HepG2 (cell line): ENCODE measurements at regions not wholly inside any gene's neighbourhood (a gene's known extent, or its start where the extent isn't known, plus 50 kb on each side); places are given as distances from the start of the nearest gene placed in this dataset.

Source experiments
- ATAC-seq: fragments of 200-7000 bp; cut with Tn5 transposase; 3 replicates; pipeline ENCODE4 v1.9.1; 2020; ENCODE audit warnings: mild to moderate bottlenecking, moderate library complexity
- BruUV-seq: library from RNA; stranded (reverse); fragments of 400-500 nt; replicated peaks from 2 replicates; lab custom pipeline; 2021; lab: Mats Ljungman, UMichigan
- CTCF ChIA-PET: fragments of 300-600 bp; formaldehyde crosslinking; extraction: SDS; loops from one replicate; lab custom pipeline; 2021; ENCODE audit warnings: low total read pairs, inconsistent platforms, low intra/inter-chr PET ratio; lab: Yijun Ruan, JAX
- POLR2A ChIA-PET: fragments of 350-600 bp; sonication (Branson Sonifier 250); formaldehyde crosslinking; loops from one replicate; lab custom pipeline; 2020; ENCODE audit warnings: antibody characterized with exemption, inconsistent platforms; lab: Yijun Ruan, JAX
- DNase-seq: peaks from one replicate; pipeline ENCODE4 v3.0.0-alpha.2; 2015; ENCODE audit warnings: low spot score
- FAIRE-seq: peaks from 3 replicates; lab custom pipeline; 2011; peaks lifted over from hg19 to GRCh38; lab: Jason Lieb, UNC
- H2AFZ ChIP-seq: one replicate; pipeline ENCODE4 v1.6.1; 2011; ENCODE audit warnings: low read length, inconsistent platforms
- H3K27ac ChIP-seq: fragments of 300-600 bp; 3 replicates; pipeline ENCODE4 v1.8.0; 2011; ENCODE audit warnings: mixed run types, mild to moderate bottlenecking, mixed read lengths, low read length, inconsistent platforms; ENCODE audit not compliant: insufficient read depth; ENCODE audit errors: extremely low read length
- H3K27me3 ChIP-seq, 2 experiments: fragments of 200-600 bp in 1 of 2; 2 replicates in 1 of 2; 3 replicates in 1 of 2; pipeline versions ENCODE4 v1.6.0 to v1.8.0; 2011; ENCODE audit warnings: low read length in 2 of 2, mild to moderate bottlenecking in 2 of 2, moderate library complexity in 2 of 2, inconsistent platforms in 1 of 2; ENCODE audit not compliant: insufficient read depth in 2 of 2, control insufficient read depth in 1 of 2
- H3K36me3 ChIP-seq, 2 experiments: fragments of 200-600 bp in 1 of 2; replicated peaks in 1 of 2; 2 replicates in 1 of 2; 3 replicates in 1 of 2; pipeline versions ENCODE4 v1.5.1 to v1.8.0; 2011; ENCODE audit warnings: low read length in 2 of 2, inconsistent platforms in 1 of 2; ENCODE audit not compliant: insufficient read depth in 2 of 2, control insufficient read depth in 1 of 2
- H3K4me1 ChIP-seq: 2 replicates; pipeline ENCODE4 v1.5.1; 2012; ENCODE audit warnings: low read length, inconsistent platforms; ENCODE audit not compliant: insufficient read depth
- H3K4me2 ChIP-seq: 2 replicates; pipeline ENCODE4 v1.6.0; 2011; ENCODE audit warnings: low read depth, low read length, inconsistent platforms
- H3K4me3 ChIP-seq, 3 experiments: fragments of 200-600 bp in 1 of 3; sonication (generic), shearing (Covaris generic) in 1 of 3; replicated peaks in 1 of 3; 2 replicates each; pipeline ENCODE4 v1.5.1; 2011 to 2016; ENCODE audit warnings: low read length in 3 of 3, inconsistent platforms in 2 of 3, low read depth in 2 of 3, mild to moderate bottlenecking in 2 of 3, control low read depth in 1 of 3, mixed read lengths in 1 of 3; ENCODE audit not compliant: insufficient read depth in 1 of 3
- H3K79me2 ChIP-seq: one replicate; pipeline ENCODE4 v1.6.1; 2011; ENCODE audit warnings: low read length, inconsistent platforms; ENCODE audit not compliant: insufficient read depth
- H3K9ac ChIP-seq: 2 replicates; pipeline ENCODE4 v1.6.0; 2011; ENCODE audit warnings: mild to moderate bottlenecking, low read depth, low read length, inconsistent platforms; ENCODE audit not compliant: insufficient read depth
- H3K9me3 ChIP-seq: 2 replicates; pipeline ENCODE4 v1.5.1; 2012; ENCODE audit warnings: mild to moderate bottlenecking, low read length
- H4K20me1 ChIP-seq: 2 replicates; pipeline ENCODE4 v1.6.0; 2011; ENCODE audit warnings: inconsistent platforms, mild to moderate bottlenecking, low read length, moderate library complexity; ENCODE audit not compliant: insufficient read depth
- DPF2 ChIP-seq: sonication (generic); formaldehyde crosslinking; IDR thresholded peaks from 2 replicates; pipeline ENCODE4 v1.4.0; 2020; ENCODE audit warnings: mild to moderate bottlenecking, low read depth, missing genetic modification reagents, borderline replicate concordance
- MAFF ChIP-seq: IDR thresholded peaks from 2 replicates; pipeline ENCODE4 v1.6.1; 2011; ENCODE audit warnings: low read depth, low read length, improper control_type of control experiment
- MAFK ChIP-seq, 2 experiments: IDR thresholded peaks in 1 of 2; conservative IDR thresholded peaks in 1 of 2; 2 replicates each; pipeline ENCODE4 v1.6.1; 2011; ENCODE audit warnings: improper control_type of control experiment in 2 of 2, low read length in 2 of 2
- MLX ChIP-seq: IDR thresholded peaks from 2 replicates; pipeline ENCODE4 v1.6.1; 2016
- TOPORS ChIP-seq: sonication (generic); formaldehyde crosslinking; IDR thresholded peaks from 2 replicates; pipeline ENCODE4 v1.8.0; 2023; ENCODE audit warnings: mild to moderate bottlenecking, missing genetic modification reagents
- ZBTB33 ChIP-seq: sonication (generic); formaldehyde crosslinking; IDR thresholded peaks from 2 replicates; pipeline ENCODE4 v1.4.0; 2020; ENCODE audit warnings: missing genetic modification reagents
- ZNF264 ChIP-seq: sonication (generic); formaldehyde crosslinking; IDR thresholded peaks from 2 replicates; pipeline ENCODE4 v1.4.0; 2020; ENCODE audit warnings: missing genetic modification reagents
- ZNF563 ChIP-seq: sonication (generic); formaldehyde crosslinking; IDR thresholded peaks from 2 replicates; pipeline ENCODE4 v1.8.0; 2022; ENCODE audit warnings: mild to moderate bottlenecking, moderate library complexity, missing genetic modification reagents
- WGBS: methylation state at CpG from one replicate; pipeline ENCODE4 v1.1.6; 2017; ENCODE audit warnings: low lambda C conversion rate; 5-methylcytosine and 5-hydroxymethylcytosine counted together
- in situ Hi-C: cut with HindIII; loops from 2 replicates; pipeline ENCODE4 v1.10.0; 2017; ENCODE audit warnings: low pct_unique_long_range_greater_than_20kb; ENCODE audit not compliant: extremely low pct_ligation_motif_present
- intact Hi-C: fragments of 100-400 bp; cut with micrococcal nuclease; formaldehyde crosslinking; loops from one replicate; pipeline ENCODE4 v1.10.0; 2022; ENCODE audit not compliant: unreplicated experiment

GRCh38 chr7:138378741-138379559 is 81.1 kb upstream of the TRIM24 start:
- 90% methylated on average over 19 of the region's 19 CpGs for WGBS
- no peak for ATAC-seq
- intact Hi-C loops (no loop called here), in situ Hi-C loops (no loop called here)
- Histone ChIP-seq H3K4me3 (no peak overlapping the region), H3K36me3 (no peaks in the 10 kb centered on the region), H4K20me1 (no peaks in the 10 kb centered on the region), H3K4me1 (peaks cover 3% of the 10 kb centered on the region; the same call in 1 of the 2 replicates), H3K4me2 (no peak overlapping the region), H3K27ac (no peak overlapping the region), H3K9me3 (no peaks in the 10 kb centered on the region), H3K79me2 (no peaks in the 10 kb centered on the region), H2AFZ (no peak overlapping the region), H3K27me3 (no peaks in the 10 kb centered on the region), H3K9ac (no peak overlapping the region)
- FAIRE-seq: no peak
- POLR2A ChIA-PET: no interaction called here
- DNase-seq: no peak
- CTCF ChIA-PET: no interaction called here
- TF ChIP-seq MAFK (conservative IDR thresholded peaks at IDR 0.05 in 1 of 2, IDR thresholded peaks at IDR 0.05 in 1 of 2; ENCODE audit: low read length in 2 of 2): peak; percentile 61 to 70
- TF ChIP-seq MLX: no peak
- peak; percentile 63; the same call in 1 of the 2 replicates for TF ChIP-seq MAFF
- no TSS peak for BruUV-seq

- POLR2A ChIA-PET: no interaction called here
- no peak overlapping the region for H3K4me2 ChIP-seq
- no peaks in the 10 kb centered on the region for H3K79me2 ChIP-seq
- H3K4me3 ChIP-seq: no peak overlapping the region
- in situ Hi-C loops (no loop called here), intact Hi-C loops (loop anchor here (10.0 kb wide), 1 partner anchor 218 kb away; no protein-coding TSS in a partner anchor)
- no TSS peak for BruUV-seq
- 0 out of 4 replicates have a peak, but pooled peaks of 1 of the 2 experiments have one; percentile 7 for TF ChIP-seq MAFK (conservative IDR thresholded peaks at IDR 0.05 in 1 of 2, IDR thresholded peaks at IDR 0.05 in 1 of 2; ENCODE audit: low read length in 2 of 2)
- TF ChIP-seq ZBTB33: no peak
- TF ChIP-seq TOPORS: no peak
- no peak for TF ChIP-seq DPF2 (CRISPR knock-in tag)
- no peak for TF ChIP-seq ZNF563 (CRISPR knock-in tag)
- no peak for TF ChIP-seq ZNF264
- no peak for ATAC-seq
- H3K27ac ChIP-seq: no peak overlapping the region
- FAIRE-seq: no peak
- no peaks in the 10 kb centered on the region for H3K36me3 ChIP-seq
- H4K20me1 ChIP-seq: no peaks in the 10 kb centered on the region
- H3K9me3 ChIP-seq: no peaks in the 10 kb centered on the region
- H3K4me1 ChIP-seq: peaks cover 13% of the 10 kb centered on the region
- no peak overlapping the region for H3K9ac ChIP-seq
- 92% methylated on average over 2 of the region's 2 CpGs for WGBS
- H3K27me3 ChIP-seq: no peaks in the 10 kb centered on the region
- no peak for DNase-seq
- CTCF ChIA-PET: no interaction called here
- no peak overlapping the region for H2AFZ ChIP-seq
Measured at GRCh38 chr7:138382862-138383565, 77.0 kb upstream of the TRIM24 start.
